HepG2 (cell line): ENCODE measurements at regions not wholly inside any gene's neighbourhood (a gene's known extent, or its start where the extent isn't known, plus 50 kb on each side); places are given as distances from the start of the nearest gene placed in this dataset.

Experiments
- E2F1 ChIP-seq: sonication (generic); formaldehyde crosslinking; IDR thresholded peaks from 2 replicates; pipeline ENCODE4 v1.5.0; 2020; ENCODE audit warnings: missing genetic modification reagents
- KIAA2018 ChIP-seq: sonication (generic); formaldehyde crosslinking; IDR thresholded peaks from 2 replicates; pipeline ENCODE4 v1.5.0; 2020; ENCODE audit warnings: mild to moderate bottlenecking, missing genetic modification reagents, borderline replicate concordance
- SAFB2 ChIP-seq: sonication (generic); formaldehyde crosslinking; IDR thresholded peaks from 2 replicates; pipeline ENCODE4 v1.5.1; 2020; ENCODE audit warnings: missing genetic modification reagents, low read depth, mild to moderate bottlenecking, borderline replicate concordance
- SATB2 ChIP-seq: sonication (generic); formaldehyde crosslinking; IDR thresholded peaks from 2 replicates; pipeline ENCODE4 v1.5.0; 2020; ENCODE audit warnings: missing genetic modification reagents

GRCh38 chr6:148214667-148215066 is 128.0 kb upstream of the SASH1 start (continued):
- TF ChIP-seq KIAA2018 (no peak), SATB2 (CRISPR knock-in tag) (no peak), E2F1 (CRISPR knock-in tag) (no peak), SAFB2 (CRISPR knock-in tag) (no peak)
